Prostate gland (tissue), 2 donors: ENCODE measurements at regions not wholly inside any gene's neighbourhood (a gene's known extent, or its start where the extent isn't known, plus 50 kb on each side); places are given as distances from the start of the nearest gene placed in this dataset.

ENCODE experiments used
- POLR2A ChIP-seq: fragments of 450-650 bp; IDR thresholded peaks from one replicate; pipeline ENCODE4 v1.6.1; 2016; ENCODE audit warnings: antibody characterized with exemption, mild to moderate bottlenecking
- POLR2AphosphoS5 ChIP-seq: sonication (generic); formaldehyde crosslinking; IDR thresholded peaks from one replicate; pipeline ENCODE4 v1.6.1; 2017; ENCODE audit warnings: antibody characterized with exemption
- TF ChIP-seq, protein P1 (sequence below), 4 experiments: fragments of 200-600 bp in 2 of 4; fragments of 450-650 bp in 2 of 4; sonication (generic) in 2 of 4; IDR thresholded peaks; 1 replicate in 3 of 4; 2 replicates in 1 of 4; pipeline ENCODE4 v1.5.1; 2016 to 2019; ENCODE audit warnings: antibody characterized with exemption in 4 of 4, mild to moderate bottlenecking in 2 of 4, moderate library complexity in 2 of 4

DNA sequence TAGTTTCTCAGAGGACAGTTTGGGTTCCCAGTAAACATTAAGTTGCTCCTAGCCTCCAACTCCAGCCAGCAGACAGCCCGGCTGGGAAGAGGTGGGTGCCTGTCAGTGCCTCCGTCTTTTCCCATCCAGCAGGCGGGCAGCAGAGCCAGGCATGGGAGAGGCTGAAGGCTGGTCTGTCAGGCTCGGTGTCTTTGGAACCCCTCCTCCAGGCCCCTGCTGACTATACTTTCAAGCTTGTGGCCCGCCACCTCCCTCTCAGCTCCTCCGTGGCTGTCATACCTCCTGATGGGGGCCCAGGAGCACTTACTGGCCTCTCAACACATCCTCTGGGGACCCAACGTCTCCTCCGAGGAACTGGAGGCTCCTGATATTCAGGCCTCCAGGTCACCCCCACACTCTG lies 140.9 kb downstream of the ACTL8 start:
- TF ChIP-seq, protein P1, sequence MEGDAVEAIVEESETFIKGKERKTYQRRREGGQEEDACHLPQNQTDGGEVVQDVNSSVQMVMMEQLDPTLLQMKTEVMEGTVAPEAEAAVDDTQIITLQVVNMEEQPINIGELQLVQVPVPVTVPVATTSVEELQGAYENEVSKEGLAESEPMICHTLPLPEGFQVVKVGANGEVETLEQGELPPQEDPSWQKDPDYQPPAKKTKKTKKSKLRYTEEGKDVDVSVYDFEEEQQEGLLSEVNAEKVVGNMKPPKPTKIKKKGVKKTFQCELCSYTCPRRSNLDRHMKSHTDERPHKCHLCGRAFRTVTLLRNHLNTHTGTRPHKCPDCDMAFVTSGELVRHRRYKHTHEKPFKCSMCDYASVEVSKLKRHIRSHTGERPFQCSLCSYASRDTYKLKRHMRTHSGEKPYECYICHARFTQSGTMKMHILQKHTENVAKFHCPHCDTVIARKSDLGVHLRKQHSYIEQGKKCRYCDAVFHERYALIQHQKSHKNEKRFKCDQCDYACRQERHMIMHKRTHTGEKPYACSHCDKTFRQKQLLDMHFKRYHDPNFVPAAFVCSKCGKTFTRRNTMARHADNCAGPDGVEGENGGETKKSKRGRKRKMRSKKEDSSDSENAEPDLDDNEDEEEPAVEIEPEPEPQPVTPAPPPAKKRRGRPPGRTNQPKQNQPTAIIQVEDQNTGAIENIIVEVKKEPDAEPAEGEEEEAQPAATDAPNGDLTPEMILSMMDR (IDR thresholded peaks at IDR 0.05), result no peak
- TF ChIP-seq POLR2AphosphoS5, result no peak
- no peak for TF ChIP-seq POLR2A
